ENCODE measurements at regions not wholly inside any gene's neighbourhood (a gene's known extent, or its start where the extent isn't known, plus 50 kb on each side); places are given as distances from the start of the nearest gene placed in this dataset.

GRCh38 chr19:20256606-20257005, 89.6 kb downstream of the ZNF486 start:
- Histone ChIP-seq H4K8ac (ENCODE audit: low read depth in 2 of 2, low read length in 2 of 2) (no peak overlapping the region), H3K4ac (ENCODE audit: low read depth, low read length) (no peak overlapping the region), H3K79me1 (ENCODE audit: low read depth in 1 of 2, low read length in 2 of 2) (no peaks in the 10 kb centered on the region), H3K9me3 (ENCODE audit: control insufficient read depth, insufficient read depth, low read length) (peaks cover 4% of the 10 kb centered on the region; the same call in 1 of the 2 replicates), H2BK20ac (ENCODE audit: low read depth, low read length) (no peak overlapping the region), H4K91ac (ENCODE audit: insufficient read depth, low read depth, low read length) (no peak overlapping the region), H2BK5ac (ENCODE audit: low read depth, low read length, poor library complexity, severe bottlenecking) (no peak overlapping the region), H2BK15ac (ENCODE audit: low read depth, low read length) (no peak overlapping the region), H3K56ac (ENCODE audit: extremely low read depth, insufficient read depth, low read length) (no peak overlapping the region), H3K9me1 (ENCODE audit: insufficient read depth, low read length) (no peaks in the 10 kb centered on the region), H3K36me3 (ENCODE audit: control insufficient read depth, insufficient read depth, low read length) (no peaks in the 10 kb centered on the region), H3K4me1 (ENCODE audit: control insufficient read depth, insufficient read depth, low read length) (no peaks in the 10 kb centered on the region), H3K9ac (ENCODE audit: low read depth, low read length) (no peak overlapping the region), H3K18ac (ENCODE audit: low read depth, low read length) (no peak overlapping the region), H3K27ac (ENCODE audit: insufficient read depth, low read length) (no peak overlapping the region), H2AK9ac (replicated peaks; ENCODE audit: low read depth, low read length, poor library complexity) (no peak overlapping the region), H2BK120ac (ENCODE audit: low read depth, low read length) (no peak overlapping the region), H3K23ac (ENCODE audit: low read depth, low read length) (no peak overlapping the region), H3K4me2 (ENCODE audit: low read depth, low read length) (no peak overlapping the region), H4K5ac (ENCODE audit: low read depth, low read length) (no peak overlapping the region), H2AK5ac (ENCODE audit: low read depth, low read length) (no peak overlapping the region), H4K20me1 (ENCODE audit: insufficient read depth, low read length) (no peaks in the 10 kb centered on the region), H3K27me3 (ENCODE audit: control insufficient read depth, insufficient read depth, low read length) (no peaks in the 10 kb centered on the region), H2AFZ (replicated peaks; ENCODE audit: low read length, poor library complexity) (no peak overlapping the region), H3K4me3 (ENCODE audit: insufficient read depth, low read depth, low read length) (no peak overlapping the region), H3K14ac (replicated peaks; ENCODE audit: low read depth, low read length) (no peak overlapping the region)
- ATAC-seq (ENCODE audit: low read depth), result no peak
- intact Hi-C loops (cut with micrococcal nuclease) (no loop called here), in situ Hi-C loops (cut with MboI; ENCODE audit: low sequenced_read_pairs) (no loop called here), dilution Hi-C loops (cut with HindIII; ENCODE audit: low sequenced_read_pairs, unreplicated experiment) (no loop called here)
- no peak for DNase-seq
- CTCF ChIA-PET, result no interaction called here
- POLR2A ChIA-PET (ENCODE audit: unreplicated experiment), result no interaction called here
- no TSS peak for BruUV-seq (replicated peaks)
- no CpG with 5 or more reads among the region's 2 CpGs for WGBS, 2 experiments (ENCODE audit: extremely low coverage in 2 of 2, insufficient read length in 1 of 2)
- no peak for TF ChIP-seq SMC3 (IDR thresholded peaks at IDR 0.05; ENCODE audit: low read depth, low read length)
- TF ChIP-seq MAFK (IDR thresholded peaks at IDR 0.05; ENCODE audit: low read depth, low read length), result no peak
- TF ChIP-seq POLR2A (IDR thresholded peaks at IDR 0.05; ENCODE audit: low read depth, low read length), result no peak
- TF ChIP-seq RFX5 (IDR thresholded peaks at IDR 0.05; ENCODE audit: low read depth, low read length), result no peak
- TF ChIP-seq CEBPB (IDR thresholded peaks at IDR 0.05; ENCODE audit: low read depth, low read length), result no peak
